AML-193 (cell line): ENCODE measurements at regions not wholly inside any gene's neighbourhood (a gene's known extent, or its start where the extent isn't known, plus 50 kb on each side); places are given as distances from the start of the nearest gene placed in this dataset.
"Not testable (repeated sequence)": the region's sequence is repeated elsewhere in the genome, so short reads cannot be mapped to it uniquely, and the experiment has no call there.

ENCODE experiments used
- DNase-seq, 2 experiments: peaks; one replicate each; lab custom pipeline; 2025; lab: John Stamatoyannopoulos, UW

GRCh38 chr13:44664308-44664707, 88.2 kb upstream of the TSC22D1 start:
- no peak for DNase-seq

DNA sequence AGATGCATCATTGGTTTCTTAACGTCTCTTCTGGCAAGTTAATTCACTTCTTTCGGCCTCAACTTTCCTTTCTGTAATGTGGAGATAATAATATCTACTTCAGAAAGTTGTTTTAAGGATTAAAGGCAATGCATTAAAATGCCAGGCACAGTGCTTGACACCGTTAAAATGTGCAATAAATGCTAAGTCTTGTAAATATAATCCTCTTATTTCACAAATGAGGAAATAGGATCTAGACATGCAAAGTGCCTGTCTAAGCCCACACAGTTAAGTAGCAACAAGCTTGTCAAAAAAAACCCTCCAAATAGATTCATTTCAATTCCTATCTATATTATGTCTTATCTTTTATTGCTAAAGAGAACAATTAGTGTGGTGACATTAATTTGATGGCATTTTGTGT, 86.4 kb upstream of the TSC22D1 start:
- DNase-seq, result no peak

DNA sequence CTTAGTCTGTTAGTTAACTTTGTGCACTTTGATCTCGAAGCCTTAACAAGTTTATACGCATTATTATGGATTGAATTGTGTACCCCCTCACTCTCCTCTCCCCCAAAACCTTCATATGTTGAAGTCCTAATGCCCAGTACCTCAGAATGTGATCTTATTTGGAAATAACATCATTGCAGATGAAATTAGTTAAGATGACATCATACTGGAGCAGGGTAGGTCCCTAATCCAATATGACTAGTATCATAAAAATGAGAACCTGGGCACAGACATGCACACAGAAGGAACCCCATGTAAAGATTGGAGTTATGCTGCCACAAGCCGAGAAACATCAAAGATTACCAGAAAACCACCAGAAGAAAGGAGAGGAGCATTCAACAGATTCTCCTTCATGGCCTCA, 85.8 kb upstream of the TSC22D1 start:
- DNase-seq, result no peak

DNA sequence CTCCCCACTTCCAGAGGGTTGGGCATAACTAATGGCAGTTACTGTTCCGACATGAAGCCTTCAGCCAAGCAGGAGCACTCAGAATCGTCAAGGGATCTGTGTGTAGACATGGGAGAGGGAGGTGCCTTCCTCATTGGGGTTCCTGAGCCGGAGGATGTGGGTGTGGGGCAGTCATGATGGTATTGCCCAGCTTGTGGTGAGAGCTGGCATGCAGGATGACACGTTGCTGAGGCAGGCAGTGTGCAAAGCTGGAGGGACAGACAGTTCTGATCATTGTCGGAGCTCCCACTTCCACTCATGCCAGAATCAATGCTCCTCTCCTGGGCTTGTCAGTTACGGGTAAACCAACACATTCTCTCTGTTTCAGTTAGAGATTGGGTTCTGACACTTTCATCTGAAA, 83.9 kb upstream of the TSC22D1 start:
- DNase-seq, result no peak

DNA sequence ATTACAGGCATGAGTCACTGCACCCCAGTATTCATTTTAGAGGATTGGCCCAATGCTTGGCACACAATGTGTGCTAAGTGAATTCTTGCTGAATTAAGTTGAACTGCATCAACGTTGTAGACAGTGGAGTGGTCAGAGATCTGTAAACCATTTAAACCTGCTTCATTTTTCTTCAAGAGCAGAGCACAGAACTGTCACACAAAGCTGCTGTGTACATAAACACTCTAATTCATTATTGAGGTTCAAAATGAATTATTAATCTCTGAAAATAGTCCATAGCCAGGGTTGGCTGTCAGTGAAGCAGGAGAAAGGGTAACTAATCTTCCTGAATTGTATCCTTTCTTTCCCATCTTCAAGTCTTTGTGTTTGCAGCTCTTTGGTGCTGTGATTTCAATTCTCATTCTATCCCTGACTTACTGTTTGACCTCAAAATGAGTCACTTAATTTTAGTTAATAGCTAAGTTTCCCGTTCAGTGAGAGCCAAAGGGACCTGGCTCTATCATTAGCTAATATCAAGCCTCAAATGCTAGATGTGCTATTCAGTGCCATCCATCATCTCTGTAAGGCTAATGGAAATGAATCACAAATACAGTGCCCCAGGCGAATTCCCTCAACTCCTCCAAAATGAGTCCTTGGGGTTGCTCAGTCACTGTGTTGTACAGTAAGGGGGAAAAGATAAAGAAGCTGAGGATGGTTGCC, 77.0 kb upstream of the TSC22D1 start:
- DNase-seq, result no peak

- DNase-seq, result no peak
Measured at GRCh38 chr13:44652168-44652567, 76.0 kb upstream of the TSC22D1 start.

DNA sequence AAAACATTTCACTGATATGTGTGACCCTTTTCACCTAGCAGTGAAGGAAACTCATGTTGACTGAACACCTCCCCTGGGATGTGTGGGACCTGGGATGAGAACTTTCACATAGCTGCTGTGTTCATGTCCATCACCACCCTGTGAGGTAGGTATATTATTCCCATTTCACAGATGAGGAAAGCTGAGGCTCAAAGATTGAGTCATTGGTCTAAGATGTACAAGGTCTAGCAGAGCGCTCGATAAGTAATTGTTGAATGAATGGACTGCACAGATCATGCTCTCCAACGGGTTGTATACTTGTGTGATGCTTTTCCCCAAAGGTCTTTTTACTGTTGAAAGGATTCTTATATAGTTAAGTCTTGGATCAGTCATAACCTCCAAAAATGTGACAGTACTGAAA, 75.6 kb upstream of the TSC22D1 start:
- no peak for DNase-seq

GRCh38 chr13:44651209-44651608, 75.1 kb upstream of the TSC22D1 start:
- no peak for DNase-seq

DNA sequence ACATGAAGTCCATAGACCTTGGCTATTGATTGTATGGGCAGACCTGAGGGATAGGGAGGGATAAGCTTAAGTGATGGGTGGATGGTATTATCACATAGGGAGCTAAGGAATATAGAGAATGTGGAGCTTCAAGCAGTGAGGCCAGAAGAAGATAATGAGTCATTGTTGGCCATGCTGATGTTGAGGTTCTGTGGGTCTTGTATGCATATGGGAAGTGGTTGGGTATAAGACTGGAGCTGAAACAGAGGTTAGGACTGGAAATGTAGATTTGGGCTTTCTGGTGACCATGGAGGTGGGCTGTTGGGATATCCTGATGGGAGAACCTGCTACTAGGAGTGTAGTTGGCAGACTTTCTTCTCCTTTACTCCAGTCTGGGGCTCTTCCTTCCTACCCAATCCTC, 73.7 kb upstream of the TSC22D1 start:
- DNase-seq, result no peak

GRCh38 chr13:44649104-44649428, 72.9 kb upstream of the TSC22D1 start:
- DNase-seq, result no peak

GRCh38 chr13:44648392-44649103, 72.4 kb upstream of the TSC22D1 start:
- peak; percentile 17 to 39 for DNase-seq

- not testable (repeated sequence) for DNase-seq
Measured at GRCh38 chr13:44647560-44647959, 71.4 kb upstream of the TSC22D1 start.

DNA sequence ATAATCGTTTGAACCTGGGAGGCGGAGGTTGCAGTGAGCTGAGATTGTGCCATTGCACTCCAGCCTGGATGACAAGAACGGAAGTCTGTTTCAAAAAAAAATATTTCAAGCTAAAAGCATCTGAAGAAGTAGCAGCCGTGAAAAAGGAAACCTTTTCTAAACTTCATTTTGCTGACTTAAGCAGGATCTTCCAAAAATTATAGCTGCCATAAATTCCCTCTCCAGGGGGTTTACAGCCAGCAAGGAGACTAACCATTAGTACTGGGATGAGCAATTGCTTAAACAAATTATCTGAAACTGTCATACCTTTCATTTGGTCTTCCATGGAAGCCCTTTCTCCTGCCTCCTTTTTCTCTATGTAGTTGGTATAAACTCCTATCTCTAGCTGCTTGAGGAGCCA, 69.9 kb upstream of the TSC22D1 start:
- DNase-seq, result no peak

GRCh38 chr13:44643256-44643655, 67.1 kb upstream of the TSC22D1 start:
- no peak for DNase-seq

- no peak for DNase-seq
Measured at GRCh38 chr13:44637581-44637980, 61.5 kb upstream of the TSC22D1 start.

GRCh38 chr13:44629465-44630183, 53.5 kb upstream of the TSC22D1 start:
- DNase-seq, result no peak

GRCh38 chr13:44628826-44629225, 52.7 kb upstream of the TSC22D1 start:
- not testable (repeated sequence) for DNase-seq

- no peak for DNase-seq
Measured at GRCh38 chr13:44627441-44627840, 51.3 kb upstream of the TSC22D1 start.

GRCh38 chr13:44626176-44626575, 50.0 kb upstream of the TSC22D1 start:
- DNase-seq, result no peak
